SK-N-MC (cell line): ENCODE measurements at regions not wholly inside any gene's neighbourhood (a gene's known extent, or its start where the extent isn't known, plus 50 kb on each side); places are given as distances from the start of the nearest gene placed in this dataset.

Experiments
- DNase-seq: peaks from one replicate; pipeline ENCODE4 v3.0.0-alpha.2; 2011; ENCODE audit warnings: low read depth, low spot score
- H3K27ac ChIP-seq: fragments of 200-600 bp; sonication (generic); 2 replicates; pipeline ENCODE4 v1.5.1; 2016; ENCODE audit warnings: mixed run types
- H3K36me3 ChIP-seq: fragments of 200-600 bp; sonication (generic); 2 replicates; pipeline ENCODE4 v1.6.1; 2017; ENCODE audit warnings: antibody characterized with exemption, low read length, mixed read lengths; ENCODE audit not compliant: insufficient read depth
- H3K4me3 ChIP-seq: fragments of 200-600 bp; sonication (generic); 2 replicates; pipeline ENCODE4 v1.5.1; 2016
- H3K9ac ChIP-seq: fragments of 200-600 bp; sonication (generic); 2 replicates; pipeline ENCODE4 v1.8.0; 2017; ENCODE audit warnings: mixed run types, mixed read lengths; ENCODE audit not compliant: insufficient read length
- H3K9me3 ChIP-seq: fragments of 200-600 bp; sonication (generic); 2 replicates; pipeline ENCODE4 v1.6.1; 2017; ENCODE audit warnings: low read depth, mild to moderate bottlenecking, antibody characterized with exemption, low read length, moderate library complexity, mixed read lengths
- EZH2 ChIP-seq: fragments of 200-600 bp; sonication (generic); IDR thresholded peaks from one replicate; pipeline ENCODE4 v1.6.1; 2017; ENCODE audit warnings: antibody characterized with exemption
- FOXP2 ChIP-seq: optimal IDR thresholded peaks from 2 replicates; pipeline ENCODE3; 2011; ENCODE audit warnings: mild to moderate bottlenecking, moderate library complexity; ENCODE audit not compliant: insufficient read depth; ENCODE audit errors: extremely low read length, control extremely low read depth
- POLR2AphosphoS5 ChIP-seq: IDR thresholded peaks from 2 replicates; pipeline ENCODE4 v1.6.1; 2012; ENCODE audit warnings: mild to moderate bottlenecking, low read depth, low read length, borderline replicate concordance

GRCh38 chr11:106202935-106203620, 125.6 kb downstream of the AASDHPPT start:
- no peak overlapping the region for H3K4me3 ChIP-seq
- no peak overlapping the region for H3K9ac ChIP-seq
- H3K9me3 ChIP-seq, result no peaks in the 10 kb centered on the region
- H3K36me3 ChIP-seq, result no peaks in the 10 kb centered on the region
- no peak overlapping the region for H3K27ac ChIP-seq
- no peak for TF ChIP-seq POLR2AphosphoS5
- no peak for TF ChIP-seq FOXP2
- TF ChIP-seq EZH2, result no peak
- DNase-seq, result no peak

- TF ChIP-seq POLR2AphosphoS5 (no peak), EZH2 (no peak), FOXP2 (no peak)
- Histone ChIP-seq H3K4me3 (no peak overlapping the region), H3K36me3 (no peaks in the 10 kb centered on the region), H3K9me3 (no peaks in the 10 kb centered on the region), H3K27ac (no peak overlapping the region), H3K9ac (no peak overlapping the region)
- DNase-seq, result no peak
Observed at GRCh38 chr11:106208760-106209159, 131.3 kb downstream of the AASDHPPT start.

- no peak overlapping the region for H3K27ac ChIP-seq
- H3K9me3 ChIP-seq, result no peaks in the 10 kb centered on the region
- H3K4me3 ChIP-seq, result no peak overlapping the region
- H3K36me3 ChIP-seq, result no peaks in the 10 kb centered on the region
- no peak for DNase-seq
- H3K9ac ChIP-seq, result no peak overlapping the region
- no peak for TF ChIP-seq EZH2
- TF ChIP-seq FOXP2, result no peak
- TF ChIP-seq POLR2AphosphoS5, result no peak
Observed at GRCh38 chr11:106212081-106212480, 134.6 kb downstream of the AASDHPPT start.

DNA sequence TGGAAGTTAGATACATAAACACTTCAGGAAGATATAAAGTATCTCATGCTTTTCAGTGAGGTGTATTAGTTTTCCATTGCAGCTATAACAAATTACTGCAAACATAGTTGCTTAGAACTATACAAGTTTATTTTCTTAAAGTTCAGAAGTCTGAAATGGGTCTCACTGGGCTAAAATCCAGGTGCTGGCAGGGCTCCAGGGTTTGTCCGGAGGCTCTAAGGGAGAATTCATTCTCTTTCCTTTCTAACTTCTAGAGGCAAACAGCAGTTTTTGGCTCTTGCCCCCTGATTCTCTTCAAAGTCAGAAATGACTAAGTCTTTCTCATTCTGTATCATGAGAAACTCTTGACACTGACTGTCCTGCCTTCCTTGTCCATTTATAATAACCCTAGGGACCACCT, 138.8 kb downstream of the AASDHPPT start:
- TF ChIP-seq POLR2AphosphoS5 (no peak), EZH2 (no peak), FOXP2 (no peak)
- Histone ChIP-seq H3K36me3 (no peaks in the 10 kb centered on the region), H3K9me3 (no peaks in the 10 kb centered on the region)

GRCh38 chr11:106217456-106217855, 140.0 kb downstream of the AASDHPPT start:
- Histone ChIP-seq H3K36me3 (no peaks in the 10 kb centered on the region), H3K9me3 (no peaks in the 10 kb centered on the region), H3K4me3 (no peak overlapping the region), H3K27ac (no peak overlapping the region), H3K9ac (no peak overlapping the region)
- no peak for TF ChIP-seq POLR2AphosphoS5
- TF ChIP-seq FOXP2, result no peak
- no peak for TF ChIP-seq EZH2
- DNase-seq, result no peak

More for the DNA sequence above, 138.8 kb downstream of the AASDHPPT start:
- Histone ChIP-seq H3K27ac (no peak overlapping the region), H3K9ac (no peak overlapping the region), H3K4me3 (no peak overlapping the region)
- DNase-seq, result no peak

GRCh38 chr11:106218106-106218505, 140.6 kb downstream of the AASDHPPT start:
- H3K9ac ChIP-seq, result no peak overlapping the region
- no peaks in the 10 kb centered on the region for H3K36me3 ChIP-seq
- no peaks in the 10 kb centered on the region for H3K9me3 ChIP-seq
- TF ChIP-seq POLR2AphosphoS5 (no peak), FOXP2 (no peak), EZH2 (no peak)
- no peak overlapping the region for H3K4me3 ChIP-seq
- no peak for DNase-seq
- no peak overlapping the region for H3K27ac ChIP-seq

DNA sequence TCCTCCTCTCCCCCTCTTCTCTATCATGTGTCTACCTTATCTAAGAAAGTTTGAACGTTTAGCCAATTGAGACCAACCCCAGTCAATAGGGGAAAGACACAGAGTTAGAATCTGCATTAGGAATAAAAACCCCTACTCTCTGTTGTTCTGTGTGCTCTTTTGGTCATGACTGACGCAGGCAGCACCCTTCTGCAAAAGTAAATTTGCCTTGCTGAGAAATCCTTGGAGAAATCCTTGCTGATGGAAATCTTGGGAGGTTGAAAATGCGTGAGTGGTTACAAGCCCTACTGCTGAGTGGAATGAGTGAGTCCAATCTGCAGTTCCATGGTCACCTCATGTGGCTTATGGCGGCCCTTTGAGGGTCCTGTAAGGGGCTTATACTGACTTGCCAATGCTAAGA, 145.2 kb downstream of the AASDHPPT start:
- no peak overlapping the region for H3K4me3 ChIP-seq
- H3K9ac ChIP-seq, result no peak overlapping the region
- no peak for TF ChIP-seq FOXP2
- no peak for TF ChIP-seq EZH2
- DNase-seq, result no peak
- no peaks in the 10 kb centered on the region for H3K9me3 ChIP-seq
- no peak overlapping the region for H3K27ac ChIP-seq
- no peaks in the 10 kb centered on the region for H3K36me3 ChIP-seq

GRCh38 chr11:106224172-106224571, 146.7 kb downstream of the AASDHPPT start:
- no peaks in the 10 kb centered on the region for H3K36me3 ChIP-seq
- no peak overlapping the region for H3K9ac ChIP-seq
- DNase-seq, result no peak
- H3K27ac ChIP-seq, result no peak overlapping the region
- H3K4me3 ChIP-seq, result no peak overlapping the region
- H3K9me3 ChIP-seq, result no peaks in the 10 kb centered on the region
- no peak for TF ChIP-seq EZH2
- TF ChIP-seq POLR2AphosphoS5, result no peak
- TF ChIP-seq FOXP2, result no peak

- TF ChIP-seq FOXP2 (no peak), POLR2AphosphoS5 (no peak), EZH2 (no peak)
- Histone ChIP-seq H3K27ac (no peak overlapping the region), H3K4me3 (no peak overlapping the region), H3K36me3 (no peaks in the 10 kb centered on the region), H3K9me3 (no peaks in the 10 kb centered on the region), H3K9ac (no peak overlapping the region)
- no peak for DNase-seq
Observed at GRCh38 chr11:106228996-106229395, 151.5 kb downstream of the AASDHPPT start.
